ENCODE measurements at regions not wholly inside any gene's neighbourhood (a gene's known extent, or its start where the extent isn't known, plus 50 kb on each side); places are given as distances from the start of the nearest gene placed in this dataset.

DNA sequence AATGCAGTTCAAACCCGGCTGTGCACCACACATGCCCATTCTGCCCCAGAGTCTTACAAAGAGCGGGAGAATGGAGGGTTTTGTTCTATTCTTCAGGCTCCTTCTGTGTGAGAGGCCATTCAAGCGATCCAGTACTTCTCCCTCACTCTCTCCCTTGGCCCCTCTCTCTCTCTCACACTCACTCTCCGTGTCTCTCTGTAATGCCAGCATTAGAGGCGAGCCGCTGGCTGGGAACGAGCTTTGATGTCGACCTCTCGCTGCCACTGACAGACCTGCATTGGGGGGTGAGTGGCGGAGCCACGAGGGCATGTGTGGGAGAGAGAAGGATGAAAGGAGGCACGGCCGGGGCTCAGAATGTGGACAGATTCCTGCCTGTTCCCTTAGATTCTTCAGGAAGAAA is 231.7 kb upstream of the ARRDC4 start:
- no peak for DNase-seq (ENCODE audit: extremely low spot score)
- TF ChIP-seq, protein P1, sequence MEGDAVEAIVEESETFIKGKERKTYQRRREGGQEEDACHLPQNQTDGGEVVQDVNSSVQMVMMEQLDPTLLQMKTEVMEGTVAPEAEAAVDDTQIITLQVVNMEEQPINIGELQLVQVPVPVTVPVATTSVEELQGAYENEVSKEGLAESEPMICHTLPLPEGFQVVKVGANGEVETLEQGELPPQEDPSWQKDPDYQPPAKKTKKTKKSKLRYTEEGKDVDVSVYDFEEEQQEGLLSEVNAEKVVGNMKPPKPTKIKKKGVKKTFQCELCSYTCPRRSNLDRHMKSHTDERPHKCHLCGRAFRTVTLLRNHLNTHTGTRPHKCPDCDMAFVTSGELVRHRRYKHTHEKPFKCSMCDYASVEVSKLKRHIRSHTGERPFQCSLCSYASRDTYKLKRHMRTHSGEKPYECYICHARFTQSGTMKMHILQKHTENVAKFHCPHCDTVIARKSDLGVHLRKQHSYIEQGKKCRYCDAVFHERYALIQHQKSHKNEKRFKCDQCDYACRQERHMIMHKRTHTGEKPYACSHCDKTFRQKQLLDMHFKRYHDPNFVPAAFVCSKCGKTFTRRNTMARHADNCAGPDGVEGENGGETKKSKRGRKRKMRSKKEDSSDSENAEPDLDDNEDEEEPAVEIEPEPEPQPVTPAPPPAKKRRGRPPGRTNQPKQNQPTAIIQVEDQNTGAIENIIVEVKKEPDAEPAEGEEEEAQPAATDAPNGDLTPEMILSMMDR (IDR thresholded peaks at IDR 0.05; ENCODE audit: control extremely low read depth, extremely low read depth, low read depth, missing control alignments): no peak
- CTCF ChIA-PET: no interaction called here
- POLR2A ChIA-PET: no interaction called here

- CTCF ChIA-PET: no interaction called here
Measured at GRCh38 chr15:97729270-97729669, 231.2 kb upstream of the ARRDC4 start.

GRCh38 chr15:97730315-97730714 is 230.2 kb upstream of the ARRDC4 start:
- DNase-seq (ENCODE audit: extremely low spot score): no peak
- ChIA-PET CTCF (no interaction called here), POLR2A (no interaction called here)
- TF ChIP-seq, protein P1 (IDR thresholded peaks at IDR 0.05; ENCODE audit: control extremely low read depth, extremely low read depth, low read depth, missing control alignments): no peak

More at GRCh38 chr15:97729270-97729669, 231.2 kb upstream of the ARRDC4 start:
- TF ChIP-seq, protein P1 (IDR thresholded peaks at IDR 0.05; ENCODE audit: control extremely low read depth, extremely low read depth, low read depth, missing control alignments): no peak
- POLR2A ChIA-PET: no interaction called here
- no peak for DNase-seq (ENCODE audit: extremely low spot score)

GRCh38 chr15:97731859-97732258 is 228.6 kb upstream of the ARRDC4 start:
- POLR2A ChIA-PET: no interaction called here
- TF ChIP-seq, protein P1 (IDR thresholded peaks at IDR 0.05; ENCODE audit: control extremely low read depth, extremely low read depth, low read depth, missing control alignments): no peak
- CTCF ChIA-PET: no interaction called here
- no peak for DNase-seq (ENCODE audit: extremely low spot score)

GRCh38 chr15:97733373-97733772 is 227.1 kb upstream of the ARRDC4 start:
- DNase-seq (ENCODE audit: extremely low spot score): no peak
- CTCF ChIA-PET: no interaction called here
- POLR2A ChIA-PET: no interaction called here
- TF ChIP-seq, protein P1 (IDR thresholded peaks at IDR 0.05; ENCODE audit: control extremely low read depth, extremely low read depth, low read depth, missing control alignments): no peak

DNA sequence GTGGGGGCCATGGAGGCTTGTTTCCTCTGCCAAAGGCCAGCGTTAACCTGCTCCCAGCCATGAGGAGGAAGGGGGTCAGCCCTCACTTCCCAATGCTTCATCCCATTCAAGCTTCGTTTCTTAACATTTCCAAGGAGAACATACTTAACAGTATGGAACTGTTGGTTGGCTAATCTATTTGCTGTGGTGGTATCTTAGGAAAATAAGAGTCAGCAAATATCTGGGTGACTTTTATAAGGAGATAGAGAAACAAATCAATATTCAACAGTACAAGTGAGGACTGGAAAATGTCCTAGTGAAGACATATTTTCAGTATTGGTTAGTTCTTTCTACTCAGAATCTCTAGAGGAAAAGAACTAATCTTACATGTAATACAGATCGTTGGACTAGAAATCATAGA is 223.8 kb upstream of the ARRDC4 start:
- CTCF ChIA-PET: interaction anchor here (1.4 kb wide), 1 partner anchor 19 kb away, joined by 5 read pairs; no protein-coding TSS in a partner anchor
- TF ChIP-seq, protein P1 (IDR thresholded peaks at IDR 0.05; ENCODE audit: control extremely low read depth, extremely low read depth, low read depth, missing control alignments): no peak
- POLR2A ChIA-PET: no interaction called here
- no peak for DNase-seq (ENCODE audit: extremely low spot score)

Data from GM10248 (cell line).